ENCODE measurements at regions not wholly inside any gene's neighbourhood (a gene's known extent, or its start where the extent isn't known, plus 50 kb on each side); places are given as distances from the start of the nearest gene placed in this dataset. TPM values are rescaled to one million over a fixed set of nuclear protein-coding genes. Genes with fewer than 3 reads are reported as not detected.

GRCh38 chrX:108833993-108834392 lies 97.6 kb upstream of the IRS4 start:
- no peaks in the 10 kb centered on the region for H3K36me3 Mint-ChIP-seq (ENCODE audit: low read depth)
- H3K9me3 Mint-ChIP-seq = no peaks in the 10 kb centered on the region
- TF ChIP-seq CTCF (conservative IDR thresholded peaks at IDR 0.05) = no peak
- no peak for DNase-seq (ENCODE audit: low read depth, low spot score)
- H3K27ac Mint-ChIP-seq (ENCODE audit: unreplicated experiment) = no peak overlapping the region
- H3K4me3 Mint-ChIP-seq = no peak overlapping the region
- no peaks in the 10 kb centered on the region for H3K27me3 Mint-ChIP-seq (ENCODE audit: low read depth)
- no peaks in the 10 kb centered on the region for H3K4me1 Mint-ChIP-seq

- Mint-ChIP-seq H3K36me3 (ENCODE audit: low read depth) (no peaks in the 10 kb centered on the region), H3K4me3 (no peak overlapping the region), H3K27ac (ENCODE audit: unreplicated experiment) (no peak overlapping the region), H3K27me3 (ENCODE audit: low read depth) (no peaks in the 10 kb centered on the region), H3K9me3 (peaks cover 11% of the 10 kb centered on the region), H3K4me1 (no peaks in the 10 kb centered on the region)
- peak; percentile 23 for TF ChIP-seq CTCF (conservative IDR thresholded peaks at IDR 0.05)
- no peak for DNase-seq (ENCODE audit: low read depth, low spot score)
Measured at GRCh38 chrX:108811891-108812290, 75.5 kb upstream of the IRS4 start.

DNA sequence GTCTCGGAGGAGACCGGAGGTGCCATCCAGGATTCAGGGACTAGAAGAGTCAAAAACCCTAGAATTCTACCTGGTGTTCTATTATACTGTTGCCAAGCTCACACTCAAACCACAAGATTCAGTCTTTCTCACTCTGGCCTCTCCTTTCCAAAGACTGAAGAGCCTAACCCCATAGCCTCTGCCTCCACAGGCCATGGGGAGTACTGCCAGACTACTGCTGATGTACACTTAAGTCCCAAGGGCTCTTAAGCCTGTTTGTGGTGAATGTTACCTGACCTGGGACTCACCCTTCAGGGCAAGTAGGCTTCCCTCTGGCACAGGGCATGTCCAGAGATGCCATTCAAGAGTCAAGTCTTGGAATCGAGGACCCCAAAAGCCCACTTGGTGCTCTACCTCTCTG lies 58.9 kb upstream of the IRS4 start:
- no peak overlapping the region for H3K4me3 Mint-ChIP-seq
- H3K27me3 Mint-ChIP-seq (ENCODE audit: low read depth) = no peaks in the 10 kb centered on the region
- peaks cover 6% of the 10 kb centered on the region for H3K9me3 Mint-ChIP-seq
- DNase-seq (ENCODE audit: low read depth, low spot score) = no peak
- no peak overlapping the region for H3K27ac Mint-ChIP-seq (ENCODE audit: unreplicated experiment)
- H3K4me1 Mint-ChIP-seq = no peaks in the 10 kb centered on the region
- no peak for TF ChIP-seq CTCF (conservative IDR thresholded peaks at IDR 0.05)
- peaks cover 4% of the 10 kb centered on the region for H3K36me3 Mint-ChIP-seq (ENCODE audit: low read depth)

Small RNAs in the stretch of these regions (microRNA-seq; reads per million reads assigned to microRNA genes)
- gene MIR6087 = not detected

Data from neural crest cell (in vitro differentiated cells).